IMR-90 (cell line): ENCODE measurements at regions not wholly inside any gene's neighbourhood (a gene's known extent, or its start where the extent isn't known, plus 50 kb on each side); places are given as distances from the start of the nearest gene placed in this dataset.

Source experiments
- ATAC-seq: fragments of 200-7000 bp; cut with Tn5 transposase; 2 replicates; pipeline ENCODE4 v1.9.1; 2020; ENCODE audit warnings: low read depth, mild to moderate bottlenecking, moderate library complexity
- BruUV-seq: library from RNA; stranded (reverse); fragments of 400-500 nt; replicated peaks from 2 replicates; lab custom pipeline; 2021; lab: Mats Ljungman, UMichigan
- CTCF ChIA-PET: fragments of 300-600 bp; formaldehyde crosslinking; extraction: SDS; loops from one replicate; lab custom pipeline; 2021; ENCODE audit warnings: antibody characterized with exemption; lab: Yijun Ruan, JAX
- POLR2A ChIA-PET: fragments of 300-600 bp; sonication (Branson Sonifier 250); formaldehyde crosslinking; loops from one replicate; lab custom pipeline; 2022; ENCODE audit warnings: antibody characterized with exemption; ENCODE audit not compliant: unreplicated experiment; lab: Charles Lee
- DNase-seq: peaks from one replicate; pipeline ENCODE4 v3.0.0; 2013
- H2AFZ ChIP-seq: replicated peaks from 2 replicates; pipeline ENCODE3; 2013; ENCODE audit warnings: low read length, mild to moderate bottlenecking; ENCODE audit not compliant: poor library complexity
- H2AK5ac ChIP-seq: 2 replicates; pipeline ENCODE4 v1.6.1; 2013; ENCODE audit warnings: low read depth, low read length, inconsistent platforms
- H2AK9ac ChIP-seq: replicated peaks from 2 replicates; pipeline ENCODE3; 2013; ENCODE audit warnings: mild to moderate bottlenecking, low read depth, low read length, moderate library complexity; ENCODE audit not compliant: poor library complexity
- H2BK120ac ChIP-seq: 2 replicates; pipeline ENCODE4 v1.6.1; 2013; ENCODE audit warnings: low read depth, low read length, inconsistent platforms
- H2BK15ac ChIP-seq: 3 replicates; pipeline ENCODE4 v1.6.1; 2013; ENCODE audit warnings: low read depth, low read length, inconsistent platforms
- H2BK20ac ChIP-seq: 2 replicates; pipeline ENCODE4 v1.6.1; 2013; ENCODE audit warnings: low read depth, mild to moderate bottlenecking, inconsistent platforms, low read length, moderate library complexity
- H2BK5ac ChIP-seq: 2 replicates; pipeline ENCODE4 v1.6.1; 2013; ENCODE audit warnings: mild to moderate bottlenecking, low read depth, low read length, inconsistent platforms; ENCODE audit not compliant: poor library complexity, severe bottlenecking
- H3K14ac ChIP-seq: replicated peaks from 2 replicates; pipeline ENCODE4 v1.6.1; 2013; ENCODE audit warnings: low read depth, low read length, inconsistent platforms
- H3K18ac ChIP-seq: 2 replicates; pipeline ENCODE4 v1.6.1; 2013; ENCODE audit warnings: low read depth, low read length, control low read depth
- H3K23ac ChIP-seq: 2 replicates; pipeline ENCODE4 v1.6.1; 2013; ENCODE audit warnings: low read depth, low read length, inconsistent platforms
- H3K27ac ChIP-seq: 2 replicates; pipeline ENCODE4 v1.5.1; 2013; ENCODE audit warnings: mild to moderate bottlenecking, control low read depth, low read length; ENCODE audit not compliant: insufficient read depth
- H3K27me3 ChIP-seq: 2 replicates; pipeline ENCODE4 v1.6.1; 2013; ENCODE audit warnings: low read length; ENCODE audit not compliant: control insufficient read depth, insufficient read depth
- H3K36me3 ChIP-seq: 2 replicates; pipeline ENCODE4 v1.6.1; 2013; ENCODE audit warnings: low read length, mixed read lengths; ENCODE audit not compliant: control insufficient read depth, insufficient read depth
- H3K4ac ChIP-seq: 2 replicates; pipeline ENCODE4 v1.6.1; 2013; ENCODE audit warnings: low read depth, low read length, inconsistent platforms
- H3K4me1 ChIP-seq: 2 replicates; pipeline ENCODE4 v1.6.1; 2013; ENCODE audit warnings: low read length, mixed read lengths; ENCODE audit not compliant: control insufficient read depth, insufficient read depth
- H3K4me2 ChIP-seq: 2 replicates; pipeline ENCODE4 v1.6.1; 2013; ENCODE audit warnings: low read depth, mild to moderate bottlenecking, control low read depth, low read length, moderate library complexity
- H3K4me3 ChIP-seq: 2 replicates; pipeline ENCODE4 v1.5.1; 2013; ENCODE audit warnings: low read depth, mild to moderate bottlenecking, control low read depth, low read length, moderate library complexity; ENCODE audit not compliant: insufficient read depth
- H3K56ac ChIP-seq: 2 replicates; pipeline ENCODE4 v1.6.1; 2013; ENCODE audit warnings: low read length, inconsistent platforms; ENCODE audit not compliant: insufficient read depth; ENCODE audit errors: extremely low read depth
- H3K79me1 ChIP-seq, 2 experiments: 2 replicates each; pipeline ENCODE4 v1.6.1; 2013; ENCODE audit warnings: low read length in 2 of 2, inconsistent platforms in 1 of 2, low read depth in 1 of 2
- H3K9ac ChIP-seq: 2 replicates; pipeline ENCODE4 v1.6.1; 2013; ENCODE audit warnings: low read depth, low read length, control low read depth
- H3K9me1 ChIP-seq: 2 replicates; pipeline ENCODE4 v1.6.1; 2013; ENCODE audit warnings: low read length, inconsistent platforms; ENCODE audit not compliant: insufficient read depth
- H3K9me3 ChIP-seq: 2 replicates; pipeline ENCODE4 v1.6.1; 2013; ENCODE audit warnings: low read length; ENCODE audit not compliant: control insufficient read depth, insufficient read depth
- H4K20me1 ChIP-seq: 2 replicates; pipeline ENCODE4 v1.6.1; 2013; ENCODE audit warnings: low read length, inconsistent platforms; ENCODE audit not compliant: insufficient read depth
- H4K5ac ChIP-seq: 2 replicates; pipeline ENCODE4 v1.6.1; 2013; ENCODE audit warnings: mild to moderate bottlenecking, low read depth, low read length, control low read depth
- H4K8ac ChIP-seq, 2 experiments: 2 replicates each; pipeline ENCODE4 v1.6.1; 2013; ENCODE audit warnings: low read depth in 2 of 2, low read length in 2 of 2, control low read depth in 1 of 2, inconsistent platforms in 1 of 2
- H4K91ac ChIP-seq: 2 replicates; pipeline ENCODE4 v1.6.1; 2013; ENCODE audit warnings: low read depth, low read length, inconsistent platforms; ENCODE audit not compliant: insufficient read depth
- BHLHE40 ChIP-seq: fragments of 150-350 bp; IDR thresholded peaks from 2 replicates; pipeline ENCODE4 v1.6.1; 2016; ENCODE audit warnings: mild to moderate bottlenecking, low read depth, low read length
- CEBPB ChIP-seq: IDR thresholded peaks from 2 replicates; pipeline ENCODE4 v1.6.1; 2012; ENCODE audit warnings: low read depth, low read length, improper control_type of control experiment
- CHD1 ChIP-seq: IDR thresholded peaks from 2 replicates; pipeline ENCODE4 v1.6.1; 2012; ENCODE audit warnings: low read depth, low read length, improper control_type of control experiment
- FOS ChIP-seq: fragments of 150-350 bp; IDR thresholded peaks from 2 replicates; pipeline ENCODE4 v1.6.1; 2016; ENCODE audit warnings: low read depth, low read length
- MAFK ChIP-seq: IDR thresholded peaks from 2 replicates; pipeline ENCODE4 v1.6.1; 2012; ENCODE audit warnings: low read depth, low read length, improper control_type of control experiment
- MAZ ChIP-seq: IDR thresholded peaks from 2 replicates; pipeline ENCODE4 v1.6.1; 2012; ENCODE audit warnings: low read depth, mild to moderate bottlenecking, low read length, improper control_type of control experiment, moderate library complexity, borderline replicate concordance
- MXI1 ChIP-seq: IDR thresholded peaks from 2 replicates; pipeline ENCODE4 v1.6.1; 2012; ENCODE audit warnings: low read depth, mild to moderate bottlenecking, low read length, moderate library complexity, borderline replicate concordance
- NFE2L2 ChIP-seq: fragments of 150-350 bp; IDR thresholded peaks from 2 replicates; pipeline ENCODE4 v1.6.1; 2016; ENCODE audit warnings: low read depth, mild to moderate bottlenecking, low read length
- POLR2A ChIP-seq: IDR thresholded peaks from 2 replicates; pipeline ENCODE4 v1.6.1; 2012; ENCODE audit warnings: mild to moderate bottlenecking, low read depth, low read length
- RAD21 ChIP-seq: IDR thresholded peaks from 2 replicates; pipeline ENCODE4 v1.6.1; 2012; ENCODE audit warnings: low read length, improper control_type of control experiment
- RCOR1 ChIP-seq: IDR thresholded peaks from 2 replicates; pipeline ENCODE4 v1.6.1; 2012; ENCODE audit warnings: mild to moderate bottlenecking, low read length, improper control_type of control experiment; ENCODE audit not compliant: insufficient replicate concordance
- RFX5 ChIP-seq: IDR thresholded peaks from 2 replicates; pipeline ENCODE4 v1.8.0; 2012; ENCODE audit warnings: low read depth, mild to moderate bottlenecking, low read length, moderate library complexity
- SMC3 ChIP-seq: fragments of 150-350 bp; IDR thresholded peaks from 2 replicates; pipeline ENCODE4 v1.6.1; 2016; ENCODE audit warnings: low read depth, mild to moderate bottlenecking, antibody characterized with exemption, low read length, moderate library complexity
- WGBS, 2 experiments: methylation state at CpG; one replicate each; pipeline versions ENCODE4 v1.1.5 to v1.1.7; 2013; ENCODE audit warnings: missing lambda C conversion rate in 2 of 2; ENCODE audit not compliant: insufficient read length in 1 of 2; ENCODE audit errors: extremely low coverage in 2 of 2; 5-methylcytosine and 5-hydroxymethylcytosine counted together
- dilution Hi-C: fragments of 300-500 bp; cut with HindIII; formaldehyde crosslinking; loops from one replicate; pipeline ENCODE4 v1.14.3; 2018; ENCODE audit warnings: low sequenced_read_pairs; ENCODE audit not compliant: unreplicated experiment
- in situ Hi-C: fragments of 300-500 bp; cut with MboI; formaldehyde crosslinking; loops from 3 replicates; pipeline ENCODE4 v1.14.3; 2019; ENCODE audit warnings: low sequenced_read_pairs, inconsistent platforms, mixed read lengths
- intact Hi-C: fragments of 100-400 bp; cut with micrococcal nuclease; formaldehyde crosslinking; loops from 2 replicates; pipeline ENCODE4 v1.10.0; 2022
- TF ChIP-seq, protein P1 (sequence below): fragments of 150-350 bp; IDR thresholded peaks from 2 replicates; pipeline ENCODE4 v1.6.1; 2017; ENCODE audit warnings: mild to moderate bottlenecking, antibody characterized with exemption, low read length, low read depth
- TF ChIP-seq, protein P2 (sequence below): fragments of 150-350 bp; IDR thresholded peaks from 2 replicates; pipeline ENCODE4 v1.6.1; 2016; ENCODE audit warnings: low read depth, mild to moderate bottlenecking, low read length, moderate library complexity, borderline replicate concordance
- TF ChIP-seq, protein P3 (sequence below): conservative IDR thresholded peaks from 2 replicates; pipeline ENCODE4 v1.5.1; 2012; ENCODE audit warnings: mild to moderate bottlenecking, low read depth, low read length, improper control_type of control experiment

DNA sequence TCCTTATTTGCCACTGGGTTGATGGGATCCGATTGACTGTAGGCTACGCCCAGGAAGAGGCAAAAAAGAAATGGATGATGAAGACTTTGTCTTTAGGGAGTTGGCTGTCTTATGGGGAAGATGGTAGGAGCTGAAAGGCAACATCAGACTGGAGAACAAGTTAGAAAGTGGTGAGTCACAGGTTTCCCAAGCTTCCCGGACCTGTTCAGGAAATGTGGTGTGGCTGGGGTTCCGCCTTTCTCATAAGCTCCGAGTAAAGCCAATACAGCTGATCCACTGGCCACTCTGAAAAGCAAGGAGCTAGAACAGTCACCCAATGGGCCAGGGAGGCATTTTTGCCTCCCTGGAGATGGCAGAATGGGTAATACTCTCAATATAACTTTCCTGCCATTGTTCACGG, 194.5 kb downstream of the SNX19 start:
- Histone ChIP-seq H3K9me1 (peaks cover 22% of the 10 kb centered on the region), H2AK9ac (no peak overlapping the region), H3K27me3 (no peaks in the 10 kb centered on the region), H3K56ac (no peak overlapping the region), H3K18ac (peak overlapping the region; percentile 24; the same call in 1 of the 2 replicates), H3K4ac (no peak overlapping the region; the same call in 1 of the 2 replicates), H3K4me3 (no peak overlapping the region), H3K9ac (no peak overlapping the region), H3K23ac (no peak overlapping the region), H2AK5ac (peak overlapping the region; percentile 74; the same call in 1 of the 2 replicates), H4K5ac (0 out of 2 replicates have a peak overlapping the region, but pooled peaks have one; percentile 4), H4K91ac (no peak overlapping the region; the same call in 1 of the 2 replicates), H3K4me2 (no peak overlapping the region), H3K9me3 (no peaks in the 10 kb centered on the region), H4K20me1 (no peaks in the 10 kb centered on the region), H3K27ac (no peak overlapping the region), H2BK20ac (peak overlapping the region; percentile 53), H2BK5ac (no peak overlapping the region), H3K14ac (peak overlapping the region; percentile 39; the same call in 1 of the 2 replicates), H3K4me1 (peaks cover 28% of the 10 kb centered on the region), H2BK15ac (peak overlapping the region; percentile 73; the same call in 2 of the 3 replicates), H4K8ac (peak overlapping the region in 1 of 2 experiments; percentile 49; a peak in 1 of 4 replicates), H2AFZ (no peak overlapping the region), H2BK120ac (peak overlapping the region; percentile 71), H3K79me1 (no peaks in the 10 kb centered on the region), H3K36me3 (no peaks in the 10 kb centered on the region)
- POLR2A ChIA-PET = no interaction called here
- TF ChIP-seq SMC3 (no peak), BHLHE40 (no peak), CHD1 (no peak), MAFK (no peak), RAD21 (no peak), MXI1 (no peak), RCOR1 (no peak), MAZ (no peak), NFE2L2 (no peak), CEBPB (no peak), RFX5 (no peak), FOS (no peak), POLR2A (no peak)
- TF ChIP-seq, protein P1, sequence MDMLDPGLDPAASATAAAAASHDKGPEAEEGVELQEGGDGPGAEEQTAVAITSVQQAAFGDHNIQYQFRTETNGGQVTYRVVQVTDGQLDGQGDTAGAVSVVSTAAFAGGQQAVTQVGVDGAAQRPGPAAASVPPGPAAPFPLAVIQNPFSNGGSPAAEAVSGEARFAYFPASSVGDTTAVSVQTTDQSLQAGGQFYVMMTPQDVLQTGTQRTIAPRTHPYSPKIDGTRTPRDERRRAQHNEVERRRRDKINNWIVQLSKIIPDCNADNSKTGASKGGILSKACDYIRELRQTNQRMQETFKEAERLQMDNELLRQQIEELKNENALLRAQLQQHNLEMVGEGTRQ = no peak
- TF ChIP-seq, protein P2, sequence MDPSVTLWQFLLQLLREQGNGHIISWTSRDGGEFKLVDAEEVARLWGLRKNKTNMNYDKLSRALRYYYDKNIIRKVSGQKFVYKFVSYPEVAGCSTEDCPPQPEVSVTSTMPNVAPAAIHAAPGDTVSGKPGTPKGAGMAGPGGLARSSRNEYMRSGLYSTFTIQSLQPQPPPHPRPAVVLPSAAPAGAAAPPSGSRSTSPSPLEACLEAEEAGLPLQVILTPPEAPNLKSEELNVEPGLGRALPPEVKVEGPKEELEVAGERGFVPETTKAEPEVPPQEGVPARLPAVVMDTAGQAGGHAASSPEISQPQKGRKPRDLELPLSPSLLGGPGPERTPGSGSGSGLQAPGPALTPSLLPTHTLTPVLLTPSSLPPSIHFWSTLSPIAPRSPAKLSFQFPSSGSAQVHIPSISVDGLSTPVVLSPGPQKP = no peak
- TF ChIP-seq, protein P3, sequence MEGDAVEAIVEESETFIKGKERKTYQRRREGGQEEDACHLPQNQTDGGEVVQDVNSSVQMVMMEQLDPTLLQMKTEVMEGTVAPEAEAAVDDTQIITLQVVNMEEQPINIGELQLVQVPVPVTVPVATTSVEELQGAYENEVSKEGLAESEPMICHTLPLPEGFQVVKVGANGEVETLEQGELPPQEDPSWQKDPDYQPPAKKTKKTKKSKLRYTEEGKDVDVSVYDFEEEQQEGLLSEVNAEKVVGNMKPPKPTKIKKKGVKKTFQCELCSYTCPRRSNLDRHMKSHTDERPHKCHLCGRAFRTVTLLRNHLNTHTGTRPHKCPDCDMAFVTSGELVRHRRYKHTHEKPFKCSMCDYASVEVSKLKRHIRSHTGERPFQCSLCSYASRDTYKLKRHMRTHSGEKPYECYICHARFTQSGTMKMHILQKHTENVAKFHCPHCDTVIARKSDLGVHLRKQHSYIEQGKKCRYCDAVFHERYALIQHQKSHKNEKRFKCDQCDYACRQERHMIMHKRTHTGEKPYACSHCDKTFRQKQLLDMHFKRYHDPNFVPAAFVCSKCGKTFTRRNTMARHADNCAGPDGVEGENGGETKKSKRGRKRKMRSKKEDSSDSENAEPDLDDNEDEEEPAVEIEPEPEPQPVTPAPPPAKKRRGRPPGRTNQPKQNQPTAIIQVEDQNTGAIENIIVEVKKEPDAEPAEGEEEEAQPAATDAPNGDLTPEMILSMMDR = no peak
- in situ Hi-C loops (no loop called here), intact Hi-C loops (no loop called here), dilution Hi-C loops (no loop called here)
- ATAC-seq = no peak
- CTCF ChIA-PET = interaction anchor here (0.6 kb wide), 1 partner anchor 66 kb away, joined by 3 read pairs; no protein-coding TSS in a partner anchor
- no TSS peak for BruUV-seq
- peak; percentile 67 for DNase-seq
- WGBS, 2 experiments = 88% methylated on average over 4 of the region's 6 CpGs; no CpG with 5 or more reads in 1 of the 2 experiments
